Uterus (tissue), 3 donors: ENCODE measurements at regions not wholly inside any gene's neighbourhood (a gene's known extent, or its start where the extent isn't known, plus 50 kb on each side); places are given as distances from the start of the nearest gene placed in this dataset.

Experiments used
- DNase-seq, 2 donors: peaks; one replicate each; pipeline ENCODE4 v3.0.0-alpha.2; 2019 to 2020
- H3K27ac ChIP-seq, 2 donors: fragments of 200-600 bp; sonication (generic); 1 replicate in 1 of 2; 2 replicates in 1 of 2; pipeline ENCODE4 v1.5.1; 2016 to 2018
- H3K27me3 ChIP-seq, 2 donors: fragments of 200-600 bp; sonication (generic); one replicate each; pipeline ENCODE4 v1.5.1; 2018 to 2019; ENCODE audit warnings: control low read depth in 1 of 2
- H3K36me3 ChIP-seq, 2 donors: fragments of 200-600 bp; sonication (generic); one replicate each; pipeline ENCODE4 v1.5.1; 2019; ENCODE audit warnings: control low read depth in 1 of 2
- H3K4me1 ChIP-seq, 2 donors: fragments of 200-600 bp; sonication (generic); one replicate each; pipeline ENCODE4 v1.5.1; 2018 to 2019; ENCODE audit warnings: control low read depth in 1 of 2
- H3K4me3 ChIP-seq, 2 donors: fragments of 200-600 bp; sonication (generic); 1 replicate in 1 of 2; 2 replicates in 1 of 2; pipeline ENCODE4 v1.5.1; 2018 to 2019; ENCODE audit warnings: mild to moderate bottlenecking in 1 of 2
- H3K9me3 ChIP-seq, 2 donors: fragments of 200-600 bp; sonication (generic); one replicate each; pipeline ENCODE4 v1.5.1; 2019; ENCODE audit warnings: control low read depth in 1 of 2
- CTCF ChIP-seq, 4 experiments: fragments of 200-600 bp in 2 of 4; fragments of 450-650 bp in 2 of 4; sonication (generic) in 2 of 4; IDR thresholded peaks; one replicate each; pipeline ENCODE4 v1.5.1; 2016 to 2019; ENCODE audit warnings: antibody characterized with exemption in 4 of 4, mild to moderate bottlenecking in 2 of 4, moderate library complexity in 1 of 4
- POLR2A ChIP-seq, 2 donors: fragments of 450-650 bp; IDR thresholded peaks; one replicate each; pipeline ENCODE4 v1.6.1; 2016; ENCODE audit warnings: antibody characterized with exemption in 2 of 2, mild to moderate bottlenecking in 1 of 2, moderate library complexity in 1 of 2
- intact Hi-C: fragments of 100-400 bp; cut with DNase I; formaldehyde crosslinking; loops from one replicate; pipeline ENCODE4 v1.15.1; 2023; ENCODE audit warnings: low total_unique reads
- donor health status: DM: yes; HTN: yes; CAD: no.

- H3K36me3 ChIP-seq = no peaks in the 10 kb centered on the region
- no peak for DNase-seq
- H3K4me1 ChIP-seq = no peaks in the 10 kb centered on the region
- H3K9me3 ChIP-seq = no peaks in the 10 kb centered on the region
- no peak overlapping the region for H3K27ac ChIP-seq
- TF ChIP-seq POLR2A (IDR thresholded peaks at IDR 0.05) (no peak), CTCF (IDR thresholded peaks at IDR 0.05) (no peak)
- H3K27me3 ChIP-seq = no peaks in the 10 kb centered on the region
- intact Hi-C loops = no loop called here
- no peak overlapping the region for H3K4me3 ChIP-seq
These were observed 198.6 kb downstream of the MRPL39 start for GRCh38 chr21:25408666-25409065.

DNA sequence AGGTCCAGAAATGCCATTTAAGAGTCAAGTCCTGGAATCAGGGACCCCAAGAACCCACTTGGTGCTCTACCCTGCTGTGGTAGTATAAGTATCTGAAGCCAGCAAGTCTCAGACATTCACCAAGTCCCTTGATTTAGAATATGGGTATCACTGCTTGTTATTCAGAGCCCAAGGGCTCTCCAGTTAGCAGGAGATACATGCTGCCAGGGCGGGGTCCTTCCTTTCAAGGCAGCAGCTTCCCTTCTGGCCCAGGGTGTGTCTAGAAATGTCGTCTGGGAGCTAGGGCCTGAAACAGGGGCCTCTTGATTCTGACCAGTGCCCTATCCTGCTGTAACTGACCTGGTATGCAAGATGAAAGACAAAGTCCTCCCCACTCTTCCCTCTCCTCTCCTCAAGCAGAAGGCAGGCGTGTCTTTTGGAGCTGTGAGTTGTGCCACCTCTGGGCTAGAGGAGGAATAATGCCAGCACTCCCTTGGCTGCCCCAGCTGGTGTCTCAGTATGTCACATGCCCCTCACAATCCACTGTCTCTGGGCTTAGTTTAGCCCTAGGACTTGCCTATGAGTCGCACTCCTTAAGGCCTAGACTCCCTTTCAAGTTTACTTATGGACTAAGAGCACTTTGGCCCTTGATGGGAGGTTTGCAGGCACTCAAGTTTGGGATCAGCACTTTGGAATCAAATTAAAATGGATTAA is 200.2 kb downstream of the MRPL39 start:
- intact Hi-C loops = no loop called here
- Histone ChIP-seq H3K27ac (no peak overlapping the region), H3K36me3 (no peaks in the 10 kb centered on the region), H3K27me3 (no peaks in the 10 kb centered on the region), H3K4me3 (no peak overlapping the region), H3K4me1 (no peaks in the 10 kb centered on the region), H3K9me3 (no peaks in the 10 kb centered on the region)
- no peak for TF ChIP-seq CTCF (IDR thresholded peaks at IDR 0.05)
- TF ChIP-seq POLR2A (IDR thresholded peaks at IDR 0.05) = no peak
- DNase-seq = no peak

- intact Hi-C loops = no loop called here
- H3K4me1 ChIP-seq = no peaks in the 10 kb centered on the region
- TF ChIP-seq POLR2A (IDR thresholded peaks at IDR 0.05) (no peak), CTCF (IDR thresholded peaks at IDR 0.05) (no peak)
- H3K9me3 ChIP-seq = no peaks in the 10 kb centered on the region
- H3K36me3 ChIP-seq = no peaks in the 10 kb centered on the region
- DNase-seq = no peak
- no peaks in the 10 kb centered on the region for H3K27me3 ChIP-seq
- no peak overlapping the region for H3K27ac ChIP-seq
- H3K4me3 ChIP-seq = no peak overlapping the region
These were observed 201.3 kb downstream of the MRPL39 start for GRCh38 chr21:25405984-25406383.

- no peak for TF ChIP-seq CTCF (IDR thresholded peaks at IDR 0.05)
- TF ChIP-seq POLR2A (IDR thresholded peaks at IDR 0.05) = no peak
- H3K27me3 ChIP-seq = no peaks in the 10 kb centered on the region
- no peaks in the 10 kb centered on the region for H3K4me1 ChIP-seq
- H3K4me3 ChIP-seq = no peak overlapping the region
- no peak overlapping the region for H3K27ac ChIP-seq
- H3K9me3 ChIP-seq = no peaks in the 10 kb centered on the region
- intact Hi-C loops = no loop called here
- no peaks in the 10 kb centered on the region for H3K36me3 ChIP-seq
- DNase-seq = no peak
These were observed 204.9 kb downstream of the MRPL39 start for GRCh38 chr21:25402134-25402961.

GRCh38 chr21:25400427-25400826 is 206.9 kb downstream of the MRPL39 start:
- DNase-seq = no peak
- Histone ChIP-seq H3K4me1 (no peaks in the 10 kb centered on the region), H3K27me3 (no peaks in the 10 kb centered on the region), H3K36me3 (no peaks in the 10 kb centered on the region), H3K27ac (no peak overlapping the region), H3K4me3 (no peak overlapping the region), H3K9me3 (no peaks in the 10 kb centered on the region)
- no peak for TF ChIP-seq POLR2A (IDR thresholded peaks at IDR 0.05)
- TF ChIP-seq CTCF (IDR thresholded peaks at IDR 0.05) = no peak
- intact Hi-C loops = no loop called here
